Mesodermal cell (in vitro differentiated cells): ENCODE measurements at regions not wholly inside any gene's neighbourhood (a gene's known extent, or its start where the extent isn't known, plus 50 kb on each side); places are given as distances from the start of the nearest gene placed in this dataset.

Experiments used
- H3K27ac ChIP-seq: 2 replicates; pipeline ENCODE4 v1.7.0; 2013; ENCODE audit warnings: mild to moderate bottlenecking, low read depth, low read length, moderate library complexity; ENCODE audit not compliant: severe bottlenecking
- H3K36me3 ChIP-seq: 2 replicates; pipeline ENCODE4 v1.7.1; 2013; ENCODE audit warnings: mild to moderate bottlenecking, low read length, moderate library complexity; ENCODE audit not compliant: control insufficient read depth, insufficient read depth
- H3K4me1 ChIP-seq: one replicate; pipeline ENCODE4 v1.7.1; 2013; ENCODE audit warnings: mild to moderate bottlenecking, low read length; ENCODE audit not compliant: insufficient read depth, control insufficient read depth, poor library complexity, severe bottlenecking
- H3K4me3 ChIP-seq: 2 replicates; pipeline ENCODE4 v1.7.0; 2013; ENCODE audit warnings: low read length, control low read depth, mild to moderate bottlenecking; ENCODE audit not compliant: insufficient read depth, poor library complexity, severe bottlenecking; ENCODE audit errors: extremely low read depth
- H3K9me3 ChIP-seq: 2 replicates; pipeline ENCODE4 v1.7.1; 2013; ENCODE audit warnings: mild to moderate bottlenecking, low read length, moderate library complexity; ENCODE audit not compliant: control insufficient read depth
- WGBS, 2 experiments: methylation state at CpG; one replicate each; pipeline ENCODE4 v1.1.5; 2013; ENCODE audit warnings: missing lambda C conversion rate in 2 of 2; ENCODE audit not compliant: insufficient coverage in 2 of 2; 5-methylcytosine and 5-hydroxymethylcytosine counted together

DNA sequence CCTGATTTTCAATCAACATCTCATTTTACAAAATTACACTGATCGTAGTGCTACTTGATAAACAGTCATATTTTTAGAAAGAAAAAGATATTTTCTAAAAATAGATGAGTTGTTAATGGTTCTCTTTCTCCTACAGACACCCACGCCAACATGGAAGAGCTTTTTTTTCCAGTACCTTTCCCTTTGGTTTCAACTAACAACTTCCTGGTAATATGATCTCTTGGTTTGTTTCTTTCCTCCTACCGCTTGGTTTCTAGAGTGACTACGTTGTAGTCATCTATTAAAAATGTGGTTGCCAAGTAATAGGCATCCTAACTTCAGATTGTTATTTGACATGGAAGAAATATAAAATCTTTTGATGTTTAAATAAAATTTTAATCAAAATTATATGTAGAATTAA is 189.0 kb downstream of the LACC1 start:
- Histone ChIP-seq H3K4me1 (no peaks in the 10 kb centered on the region), H3K9me3 (peaks cover 3% of the 10 kb centered on the region), H3K36me3 (no peaks in the 10 kb centered on the region), H3K4me3 (no peak overlapping the region), H3K27ac (no peak overlapping the region)
- no CpG with 5 or more reads among the region's 4 CpGs for WGBS, 2 experiments

DNA sequence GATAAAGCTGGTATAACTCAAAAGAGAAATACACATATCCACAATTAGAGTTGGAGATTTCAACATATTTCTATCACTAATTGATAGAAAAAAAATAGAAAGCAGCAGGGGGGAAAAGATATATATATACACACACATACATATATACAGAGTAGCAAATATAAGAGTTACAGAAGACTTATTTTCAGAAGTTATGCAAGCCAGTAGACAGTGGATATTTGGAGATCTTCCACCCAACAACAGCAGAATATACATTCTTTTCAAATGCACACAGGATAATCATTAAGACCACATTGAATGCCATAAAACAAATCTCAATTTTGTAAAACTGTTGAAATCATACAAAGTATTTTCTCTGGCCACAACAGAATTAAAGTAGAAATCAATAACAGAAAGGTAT is 192.8 kb downstream of the LACC1 start:
- Histone ChIP-seq H3K4me3 (no peak overlapping the region), H3K36me3 (no peaks in the 10 kb centered on the region), H3K4me1 (no peaks in the 10 kb centered on the region), H3K27ac (no peak overlapping the region), H3K9me3 (peaks cover 3% of the 10 kb centered on the region)

DNA sequence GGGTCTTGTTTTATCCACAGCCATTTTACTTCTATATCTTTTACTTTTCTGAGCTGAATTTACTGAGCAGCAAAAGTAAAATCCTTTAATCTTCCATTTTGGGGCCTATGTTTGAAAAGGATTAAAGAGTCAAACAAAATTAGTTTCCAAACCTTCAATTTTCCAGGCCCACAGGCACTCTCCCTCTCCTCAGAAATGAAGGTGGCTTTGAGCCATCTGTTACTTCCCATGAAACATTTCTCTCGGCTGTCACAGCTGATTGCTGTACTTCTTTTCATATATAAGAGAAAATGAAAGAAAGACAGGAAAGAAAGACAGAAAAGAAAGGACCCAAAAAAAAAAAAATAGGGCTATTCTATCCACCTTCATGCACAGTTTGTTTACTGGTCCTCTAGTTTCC is 194.9 kb downstream of the LACC1 start:
- no peaks in the 10 kb centered on the region for H3K36me3 ChIP-seq
- no peaks in the 10 kb centered on the region for H3K9me3 ChIP-seq
- H3K4me1 ChIP-seq: no peaks in the 10 kb centered on the region
- WGBS, 2 experiments: no CpG with 5 or more reads among the region's 1 CpG
- no peak overlapping the region for H3K4me3 ChIP-seq
- H3K27ac ChIP-seq: no peak overlapping the region

DNA sequence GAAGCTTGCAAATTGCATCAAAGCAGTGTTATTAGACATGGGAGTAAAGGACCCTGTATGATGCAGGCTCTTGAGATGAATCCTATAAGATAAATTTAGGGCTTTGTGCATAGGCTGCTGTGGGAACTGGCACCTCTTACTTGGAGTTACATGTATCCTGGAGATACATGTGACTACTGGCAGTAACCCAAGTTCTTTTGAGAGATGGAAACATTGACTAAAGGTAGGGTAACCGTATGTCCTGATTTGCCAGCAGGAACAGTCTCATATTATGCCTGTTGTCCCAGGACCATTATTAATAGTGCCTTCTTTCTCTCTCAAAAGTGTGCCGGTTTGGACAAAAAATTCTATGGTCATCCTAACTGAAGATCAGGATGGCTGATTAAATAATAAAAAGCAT is 195.4 kb downstream of the LACC1 start:
- Histone ChIP-seq H3K27ac (no peak overlapping the region), H3K4me1 (no peaks in the 10 kb centered on the region), H3K4me3 (no peak overlapping the region), H3K9me3 (no peaks in the 10 kb centered on the region), H3K36me3 (no peaks in the 10 kb centered on the region)
- 64% methylated on average over 1 of the region's 2 CpGs; no CpG with 5 or more reads in 1 of the 2 experiments for WGBS, 2 experiments

DNA sequence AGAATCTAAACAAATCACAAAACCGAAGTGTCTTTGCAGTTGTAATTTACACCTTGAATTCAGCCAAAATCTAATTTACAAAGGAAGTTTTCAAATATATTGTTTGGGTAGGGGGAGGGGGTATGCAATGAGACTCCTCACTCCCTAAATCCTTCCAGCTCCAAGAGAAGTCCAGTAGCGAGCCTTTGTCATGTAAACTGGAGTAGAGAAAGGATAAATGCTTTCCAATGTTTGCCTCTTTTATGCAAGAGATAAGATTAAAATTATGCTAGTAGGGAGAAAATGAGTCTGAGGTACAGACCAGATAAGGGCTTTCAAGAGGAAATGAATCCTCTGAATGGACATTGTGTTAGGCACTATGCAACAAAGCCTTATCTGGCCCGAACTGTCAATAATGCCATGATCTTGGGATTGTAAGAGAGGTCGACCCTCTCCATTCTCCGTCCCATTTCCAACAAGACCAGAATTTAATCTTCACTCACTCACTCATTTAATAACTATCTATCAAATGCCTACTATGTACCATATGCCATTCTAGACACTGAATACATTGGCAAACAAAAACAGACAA is 199.2 kb downstream of the LACC1 start:
- no peaks in the 10 kb centered on the region for H3K4me1 ChIP-seq
- H3K27ac ChIP-seq: peak overlapping the region; percentile 12
- no peaks in the 10 kb centered on the region for H3K36me3 ChIP-seq
- H3K9me3 ChIP-seq: no peaks in the 10 kb centered on the region
- WGBS, 2 experiments: 0 to 6% methylated on average over 2 to 3 of the region's 5 CpGs
- no peak overlapping the region for H3K4me3 ChIP-seq

DNA sequence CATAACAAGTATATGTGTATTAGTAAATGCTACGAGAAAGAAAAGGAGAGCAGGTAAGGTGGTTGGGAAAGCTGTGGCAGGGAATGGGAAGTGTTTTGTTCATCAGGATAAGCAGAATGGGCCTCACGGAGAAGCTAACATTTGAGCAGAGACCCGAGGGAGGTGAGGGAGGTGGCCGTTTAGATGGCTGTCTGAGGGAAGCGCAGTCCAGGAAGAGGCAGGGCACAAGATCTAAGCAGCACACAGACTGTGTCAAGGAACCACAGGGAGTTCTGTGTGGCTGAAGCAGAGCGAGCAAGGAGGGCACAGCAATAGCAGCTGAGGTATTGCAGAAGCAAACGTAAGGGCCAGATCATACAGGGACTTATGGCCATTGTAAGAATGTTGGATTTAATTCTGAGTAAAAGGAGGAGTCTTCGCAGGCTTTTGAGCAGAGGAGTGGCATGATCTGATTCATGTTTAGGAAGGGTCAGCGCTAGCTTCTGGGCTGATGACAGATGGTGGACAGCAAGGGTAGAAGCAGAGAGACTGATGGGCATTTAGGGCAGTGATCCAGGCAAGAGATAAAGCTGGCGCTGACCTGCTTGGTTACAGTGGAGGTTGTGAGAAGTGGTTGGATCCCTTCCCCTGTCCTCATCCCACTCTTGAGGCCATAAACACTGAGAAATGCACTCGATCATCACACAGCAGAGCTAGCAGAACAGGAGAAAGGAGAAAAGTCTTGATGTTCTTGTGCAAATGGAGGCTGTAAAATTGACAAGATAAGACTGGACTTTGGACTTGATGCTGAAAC is 199.9 kb downstream of the LACC1 start:
- peak overlapping the region; percentile 1 for H3K27ac ChIP-seq
- no peaks in the 10 kb centered on the region for H3K36me3 ChIP-seq

DNA sequence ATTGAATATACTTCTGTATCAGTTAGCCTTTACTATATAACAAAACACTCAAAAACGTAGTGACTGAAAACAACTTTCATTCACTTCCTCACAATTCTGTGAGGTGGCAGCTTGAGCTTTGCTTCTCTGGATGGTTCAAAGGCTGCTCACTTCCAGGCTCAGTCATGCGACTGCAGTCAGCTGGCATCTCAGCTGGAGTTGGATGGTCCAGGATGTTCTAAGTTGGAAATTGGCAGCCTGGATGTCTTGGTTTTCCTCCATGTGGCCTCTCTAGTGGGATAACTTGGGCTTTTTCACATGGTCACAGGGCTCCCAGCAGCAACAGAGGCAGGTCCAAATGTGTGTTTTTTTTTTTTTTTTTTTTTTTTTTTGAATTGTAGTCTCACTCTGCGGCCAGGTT is 204.4 kb downstream of the LACC1 start:
- no peaks in the 10 kb centered on the region for H3K9me3 ChIP-seq
- 86 to 100% methylated on average over 1 of the region's 3 CpGs for WGBS, 2 experiments

More for the DNA sequence above, 199.9 kb downstream of the LACC1 start:
- Histone ChIP-seq H3K4me1 (no peaks in the 10 kb centered on the region), H3K9me3 (no peaks in the 10 kb centered on the region), H3K4me3 (no peak overlapping the region)
- WGBS, 2 experiments: 56 to 63% methylated on average over 7 to 10 of the region's 11 CpGs

DNA sequence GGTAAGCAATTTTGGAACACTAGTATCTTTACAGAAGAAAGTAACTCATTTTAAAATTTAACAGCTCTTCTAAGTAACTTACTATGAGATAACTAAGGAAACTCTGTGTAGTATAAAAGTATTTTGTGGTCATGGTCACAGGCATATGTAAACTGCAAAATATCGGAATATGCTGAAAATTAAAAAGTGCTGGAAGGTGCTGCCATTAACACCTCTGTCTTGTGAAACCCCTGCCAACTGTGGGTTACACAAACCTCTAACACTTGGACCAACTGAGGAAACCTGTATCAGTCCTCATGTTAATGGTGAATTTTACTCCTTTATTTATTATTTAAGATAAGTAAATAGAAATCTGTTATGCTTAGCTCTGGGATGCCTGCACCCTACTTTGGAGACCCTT is 206.7 kb downstream of the LACC1 start:
- 100% methylated on average over 1 of the region's 1 CpG; no CpG with 5 or more reads in 1 of the 2 experiments for WGBS, 2 experiments
- H3K4me1 ChIP-seq: no peaks in the 10 kb centered on the region
- H3K4me3 ChIP-seq: no peak overlapping the region

More for the DNA sequence above, 204.4 kb downstream of the LACC1 start:
- H3K4me1 ChIP-seq: no peaks in the 10 kb centered on the region
- H3K36me3 ChIP-seq: no peaks in the 10 kb centered on the region
- H3K27ac ChIP-seq: no peak overlapping the region
- no peak overlapping the region for H3K4me3 ChIP-seq

DNA sequence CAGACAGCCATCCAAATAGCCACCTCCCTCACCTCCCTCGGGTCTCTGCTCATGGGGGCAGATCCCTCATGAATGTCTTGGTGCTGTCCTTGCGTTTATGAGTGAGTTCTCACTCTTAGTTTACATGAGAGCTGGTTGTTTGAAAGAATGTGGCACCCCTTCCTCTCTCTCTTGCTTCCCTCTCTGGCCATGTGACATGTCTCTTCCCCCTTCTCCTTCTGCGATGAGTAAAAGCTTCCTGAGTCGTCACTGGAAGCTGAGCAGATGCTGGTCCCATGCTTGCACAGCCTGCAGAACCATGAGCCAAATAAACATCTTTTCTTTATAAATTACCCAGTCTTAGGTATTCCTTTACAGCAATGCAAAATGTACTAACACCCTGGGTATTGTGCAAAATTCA is 208.7 kb downstream of the LACC1 start:
- H3K36me3 ChIP-seq: no peaks in the 10 kb centered on the region
- H3K9me3 ChIP-seq: peaks cover 8% of the 10 kb centered on the region
- H3K27ac ChIP-seq: no peak overlapping the region
- 92% methylated on average over 2 of the region's 4 CpGs; no CpG with 5 or more reads in 1 of the 2 experiments for WGBS, 2 experiments
- no peak overlapping the region for H3K4me3 ChIP-seq
- H3K4me1 ChIP-seq: no peaks in the 10 kb centered on the region

More for the DNA sequence above, 206.7 kb downstream of the LACC1 start:
- no peaks in the 10 kb centered on the region for H3K36me3 ChIP-seq
- H3K9me3 ChIP-seq: peaks cover 8% of the 10 kb centered on the region
- H3K27ac ChIP-seq: no peak overlapping the region

DNA sequence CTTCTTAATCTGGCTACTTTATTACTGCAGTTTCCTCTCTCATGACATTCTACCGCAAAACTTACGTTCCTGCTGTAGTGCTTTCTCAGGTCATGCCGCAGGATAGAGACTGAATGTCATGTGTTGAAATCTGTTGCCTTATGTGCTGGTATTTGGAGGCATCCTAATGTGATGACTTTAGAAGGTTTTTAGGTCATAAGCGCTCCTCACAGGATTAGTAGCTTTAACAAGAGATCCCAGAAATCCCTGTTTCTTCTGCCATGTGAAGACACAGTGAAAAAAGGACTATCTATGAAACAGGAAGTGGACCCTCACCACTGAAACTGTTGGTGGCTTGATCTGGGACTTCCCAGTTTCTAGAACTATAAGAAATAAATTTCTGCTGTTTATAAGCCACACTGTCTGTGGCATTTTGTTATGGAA is 209.3 kb downstream of the LACC1 start:
- WGBS, 2 experiments: 93 to 100% methylated on average over 1 to 4 of the region's 4 CpGs

DNA sequence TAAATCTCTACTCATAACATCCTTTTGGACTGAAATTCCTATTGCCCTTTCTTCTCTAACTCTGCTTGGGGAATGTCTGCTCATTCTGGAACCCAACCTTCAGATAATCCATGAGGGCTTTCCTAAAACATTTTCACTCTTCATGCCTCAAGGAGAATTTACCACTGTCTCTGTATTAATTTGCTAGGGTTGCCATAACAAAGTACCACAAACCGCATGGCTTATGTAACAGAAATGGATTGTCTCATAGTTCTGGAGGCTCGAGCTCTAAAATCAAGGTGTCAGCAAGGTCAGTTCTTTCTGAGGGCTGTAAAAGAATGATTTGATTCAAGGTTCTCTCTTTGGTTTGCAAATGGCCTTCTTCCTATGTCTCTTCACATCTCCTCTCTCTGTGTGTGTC is 209.7 kb downstream of the LACC1 start:
- H3K4me1 ChIP-seq: no peaks in the 10 kb centered on the region
- no peak overlapping the region for H3K27ac ChIP-seq
- H3K4me3 ChIP-seq: no peak overlapping the region
- no peaks in the 10 kb centered on the region for H3K36me3 ChIP-seq
- 87 to 100% methylated on average over 2 of the region's 2 CpGs for WGBS, 2 experiments
- peaks cover 8% of the 10 kb centered on the region for H3K9me3 ChIP-seq

More for the DNA sequence above, 209.3 kb downstream of the LACC1 start:
- no peaks in the 10 kb centered on the region for H3K36me3 ChIP-seq
- no peak overlapping the region for H3K27ac ChIP-seq
- peaks cover 8% of the 10 kb centered on the region for H3K9me3 ChIP-seq
- H3K4me3 ChIP-seq: no peak overlapping the region
- no peaks in the 10 kb centered on the region for H3K4me1 ChIP-seq
